Keratinocyte (primary cell): ENCODE measurements at regions not wholly inside any gene's neighbourhood (a gene's known extent, or its start where the extent isn't known, plus 50 kb on each side); places are given as distances from the start of the nearest gene placed in this dataset.

Source experiments
- DNase-seq: peaks from one replicate; pipeline ENCODE4 v3.0.0-alpha.2; 2011; ENCODE audit warnings: low read depth, missing footprints, low spot score
- FAIRE-seq: peaks from 2 replicates; lab custom pipeline; 2011; peaks lifted over from hg19 to GRCh38; lab: Jason Lieb, UNC
- H2AFZ ChIP-seq: 2 replicates; pipeline ENCODE4 v1.6.0; 2012; ENCODE audit warnings: low read length, control low read depth, inconsistent platforms; ENCODE audit not compliant: control insufficient read depth
- H3K27ac ChIP-seq: 2 replicates; pipeline ENCODE4 v1.5.1; 2011; ENCODE audit warnings: low read length; ENCODE audit not compliant: control insufficient read depth, insufficient read depth
- H3K27me3 ChIP-seq: 3 replicates; pipeline ENCODE4 v1.6.0; 2011; ENCODE audit warnings: low read length; ENCODE audit not compliant: control insufficient read depth, insufficient read depth; ENCODE audit errors: extremely low read depth
- H3K36me3 ChIP-seq, 2 experiments: 2 replicates in 1 of 2; 3 replicates in 1 of 2; pipeline ENCODE4 v1.5.1; 2011; ENCODE audit warnings: low read length in 2 of 2, mild to moderate bottlenecking in 1 of 2; ENCODE audit not compliant: control insufficient read depth in 2 of 2, insufficient read depth in 2 of 2; ENCODE audit errors: extremely low read depth in 1 of 2
- H3K4me1 ChIP-seq: 3 replicates; pipeline ENCODE4 v1.5.1; 2011; ENCODE audit warnings: low read length; ENCODE audit not compliant: control insufficient read depth, insufficient read depth; ENCODE audit errors: extremely low read depth
- H3K4me2 ChIP-seq: 3 replicates; pipeline ENCODE4 v1.6.0; 2011; ENCODE audit warnings: low read depth, low read length; ENCODE audit not compliant: control insufficient read depth, insufficient read depth; ENCODE audit errors: extremely low read depth
- H3K4me3 ChIP-seq, 3 experiments: fragments of 200-600 bp in 1 of 3; sonication (generic) in 1 of 3; 2 replicates in 2 of 3; 3 replicates in 1 of 3; pipeline ENCODE4 v1.5.1; 2011 to 2016; ENCODE audit warnings: low read length in 3 of 3, mild to moderate bottlenecking in 3 of 3, control low read depth in 2 of 3, inconsistent platforms in 1 of 3, low read depth in 1 of 3, mixed read lengths in 1 of 3, mixed run types in 1 of 3, moderate library complexity in 1 of 3; ENCODE audit not compliant: control insufficient read depth in 2 of 3, insufficient read depth in 2 of 3; ENCODE audit errors: extremely low read depth in 1 of 3
- H3K79me2 ChIP-seq: 2 replicates; pipeline ENCODE4 v1.6.0; 2012; ENCODE audit warnings: low read length; ENCODE audit not compliant: control insufficient read depth, insufficient read depth
- H3K9ac ChIP-seq: 3 replicates; pipeline ENCODE4 v1.6.0; 2011; ENCODE audit warnings: low read length; ENCODE audit not compliant: control insufficient read depth, insufficient read depth; ENCODE audit errors: extremely low read depth
- H3K9me1 ChIP-seq: 3 replicates; pipeline ENCODE4 v1.6.0; 2011; ENCODE audit warnings: low read length; ENCODE audit not compliant: control insufficient read depth, insufficient read depth; ENCODE audit errors: extremely low read depth
- H3K9me3 ChIP-seq: 2 replicates; pipeline ENCODE4 v1.5.1; 2012; ENCODE audit warnings: low read depth, low read length; ENCODE audit not compliant: control insufficient read depth
- H4K20me1 ChIP-seq: 3 replicates; pipeline ENCODE4 v1.6.0; 2011; ENCODE audit warnings: low read length; ENCODE audit not compliant: control insufficient read depth, insufficient read depth; ENCODE audit errors: extremely low read depth
- EZH2 ChIP-seq: IDR thresholded peaks from one replicate; pipeline ENCODE4 v1.6.1; 2012; ENCODE audit warnings: inconsistent platforms, mild to moderate bottlenecking, low read length, moderate library complexity
- dilution Hi-C: fragments of 300-500 bp; cut with MboI; formaldehyde crosslinking; loops from one replicate; pipeline ENCODE4 v1.7.0; 2020; ENCODE audit warnings: low sequenced_read_pairs; ENCODE audit not compliant: extremely low pct_ligation_motif_present
- TF ChIP-seq, protein P1 (sequence below), 3 experiments: IDR thresholded peaks in 1 of 3; conservative IDR thresholded peaks in 1 of 3; optimal IDR thresholded peaks in 1 of 3; 2 replicates in 2 of 3; 3 replicates in 1 of 3; pipeline versions ENCODE3 to v1.5.1; 2011; ENCODE audit warnings: low read length in 3 of 3, mild to moderate bottlenecking in 3 of 3, moderate library complexity in 2 of 3, control low read depth in 1 of 3, inconsistent platforms in 1 of 3; ENCODE audit not compliant: insufficient read depth in 2 of 3; ENCODE audit errors: extremely low read depth in 1 of 3

- Histone ChIP-seq H3K9ac (no peak overlapping the region), H2AFZ (no peak overlapping the region), H3K27ac (no peak overlapping the region), H4K20me1 (no peaks in the 10 kb centered on the region), H3K4me1 (no peaks in the 10 kb centered on the region), H3K36me3 (no peaks in the 10 kb centered on the region), H3K9me3 (no peaks in the 10 kb centered on the region), H3K9me1 (no peaks in the 10 kb centered on the region), H3K79me2 (no peaks in the 10 kb centered on the region), H3K4me2 (no peak overlapping the region), H3K4me3 (no peak overlapping the region), H3K27me3 (no peaks in the 10 kb centered on the region)
- no peak for FAIRE-seq
- dilution Hi-C loops, result no loop called here
- TF ChIP-seq, protein P1, sequence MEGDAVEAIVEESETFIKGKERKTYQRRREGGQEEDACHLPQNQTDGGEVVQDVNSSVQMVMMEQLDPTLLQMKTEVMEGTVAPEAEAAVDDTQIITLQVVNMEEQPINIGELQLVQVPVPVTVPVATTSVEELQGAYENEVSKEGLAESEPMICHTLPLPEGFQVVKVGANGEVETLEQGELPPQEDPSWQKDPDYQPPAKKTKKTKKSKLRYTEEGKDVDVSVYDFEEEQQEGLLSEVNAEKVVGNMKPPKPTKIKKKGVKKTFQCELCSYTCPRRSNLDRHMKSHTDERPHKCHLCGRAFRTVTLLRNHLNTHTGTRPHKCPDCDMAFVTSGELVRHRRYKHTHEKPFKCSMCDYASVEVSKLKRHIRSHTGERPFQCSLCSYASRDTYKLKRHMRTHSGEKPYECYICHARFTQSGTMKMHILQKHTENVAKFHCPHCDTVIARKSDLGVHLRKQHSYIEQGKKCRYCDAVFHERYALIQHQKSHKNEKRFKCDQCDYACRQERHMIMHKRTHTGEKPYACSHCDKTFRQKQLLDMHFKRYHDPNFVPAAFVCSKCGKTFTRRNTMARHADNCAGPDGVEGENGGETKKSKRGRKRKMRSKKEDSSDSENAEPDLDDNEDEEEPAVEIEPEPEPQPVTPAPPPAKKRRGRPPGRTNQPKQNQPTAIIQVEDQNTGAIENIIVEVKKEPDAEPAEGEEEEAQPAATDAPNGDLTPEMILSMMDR (optimal IDR thresholded peaks at IDR 0.05 in 1 of 3, IDR thresholded peaks at IDR 0.05 in 1 of 3, conservative IDR thresholded peaks at IDR 0.05 in 1 of 3; ENCODE audit: extremely low read depth in 1 of 3, insufficient read depth in 2 of 3, low read length in 3 of 3), result no peak
- TF ChIP-seq EZH2, result no peak
- DNase-seq, result no peak
Observed at GRCh38 chr10:128614802-128615553, 488.8 kb upstream of the MKI67 start.

DNA sequence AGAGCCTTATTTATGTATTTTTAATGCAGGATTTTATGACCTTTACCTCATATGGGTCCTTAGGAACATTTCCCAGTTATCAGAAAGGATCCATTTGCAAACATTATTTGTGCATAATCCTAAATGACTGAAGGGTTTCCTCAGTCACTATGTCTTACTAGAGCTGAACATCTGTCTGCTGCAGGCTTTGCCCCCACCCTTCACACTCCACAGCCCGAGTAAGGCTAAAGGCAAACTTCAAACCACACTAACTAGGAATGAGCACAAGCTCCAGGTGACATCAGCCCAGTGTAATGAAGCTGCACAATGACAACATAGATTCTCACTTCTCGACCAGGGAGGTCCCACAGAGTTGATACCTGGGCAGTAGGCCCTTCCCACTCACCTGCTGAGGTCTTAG is 491.3 kb upstream of the MKI67 start:
- Histone ChIP-seq H4K20me1 (no peaks in the 10 kb centered on the region), H3K9ac (no peak overlapping the region), H3K4me1 (no peaks in the 10 kb centered on the region), H2AFZ (no peak overlapping the region), H3K9me3 (no peaks in the 10 kb centered on the region), H3K27ac (no peak overlapping the region), H3K9me1 (no peaks in the 10 kb centered on the region), H3K27me3 (no peaks in the 10 kb centered on the region), H3K36me3 (no peaks in the 10 kb centered on the region), H3K4me3 (no peak overlapping the region), H3K4me2 (no peak overlapping the region), H3K79me2 (no peaks in the 10 kb centered on the region)
- TF ChIP-seq, protein P1 (optimal IDR thresholded peaks at IDR 0.05 in 1 of 3, IDR thresholded peaks at IDR 0.05 in 1 of 3, conservative IDR thresholded peaks at IDR 0.05 in 1 of 3; ENCODE audit: extremely low read depth in 1 of 3, insufficient read depth in 2 of 3, low read length in 3 of 3), result no peak
- no peak for TF ChIP-seq EZH2
- dilution Hi-C loops, result no loop called here
- FAIRE-seq (no peak), DNase-seq (no peak)
